DND-41 (cell line): ENCODE measurements at regions not wholly inside any gene's neighbourhood (a gene's known extent, or its start where the extent isn't known, plus 50 kb on each side); places are given as distances from the start of the nearest gene placed in this dataset.
A peak's percentile ranks its signal among the peaks of the same experiment; 100 is the strongest.
"Not testable (repeated sequence)": the region's sequence is repeated elsewhere in the genome, so short reads cannot be mapped to it uniquely, and the experiment has no call there.

ENCODE experiments used
- ATAC-seq: fragments of 200-7000 bp; cut with Tn5 transposase; 3 replicates; pipeline ENCODE4 v1.9.1; 2021; ENCODE audit warnings: low read depth; ENCODE audit not compliant: insufficient read depth
- DNase-seq: peaks from one replicate; pipeline ENCODE4 v3.0.0-alpha.2; 2020
- H2AFZ ChIP-seq: 2 replicates; pipeline ENCODE4 v1.6.0; 2012; ENCODE audit warnings: low read depth, low read length
- H3K27ac ChIP-seq: 2 replicates; pipeline ENCODE4 v1.5.1; 2012; ENCODE audit warnings: low read length, inconsistent platforms
- H3K27me3 ChIP-seq: fragments of 200-600 bp; sonication (generic); 2 replicates; pipeline ENCODE4 v1.6.0; 2012; ENCODE audit warnings: low read length, mild to moderate bottlenecking, inconsistent platforms; ENCODE audit not compliant: insufficient read depth, poor library complexity
- H3K36me3 ChIP-seq: 2 replicates; pipeline ENCODE4 v1.5.1; 2012; ENCODE audit warnings: low read length, inconsistent platforms; ENCODE audit not compliant: insufficient read depth
- H3K4me1 ChIP-seq: 2 replicates; pipeline ENCODE4 v1.5.1; 2012; ENCODE audit warnings: mild to moderate bottlenecking, low read length; ENCODE audit not compliant: insufficient read depth
- H3K4me2 ChIP-seq: 2 replicates; pipeline ENCODE4 v1.6.0; 2012; ENCODE audit warnings: mild to moderate bottlenecking, moderate library complexity, low read length, inconsistent platforms; ENCODE audit not compliant: insufficient read depth
- H3K4me3 ChIP-seq, 2 experiments: fragments of 200-600 bp in 1 of 2; shearing (Covaris generic) in 1 of 2; 2 replicates each; pipeline ENCODE4 v1.5.1; 2012 to 2016; ENCODE audit warnings: inconsistent platforms in 2 of 2, low read length in 2 of 2, mild to moderate bottlenecking in 2 of 2, low read depth in 1 of 2, moderate library complexity in 1 of 2
- H3K79me2 ChIP-seq: 2 replicates; pipeline ENCODE4 v1.6.0; 2012; ENCODE audit warnings: low read length, inconsistent platforms; ENCODE audit not compliant: insufficient read depth
- H3K9ac ChIP-seq: 2 replicates; pipeline ENCODE4 v1.6.0; 2012; ENCODE audit warnings: low read depth, mild to moderate bottlenecking, inconsistent platforms, low read length, moderate library complexity
- H3K9me3 ChIP-seq: 2 replicates; pipeline ENCODE4 v1.5.1; 2012; ENCODE audit warnings: low read length, moderate library complexity, mild to moderate bottlenecking, inconsistent platforms; ENCODE audit not compliant: insufficient read depth, severe bottlenecking
- H4K20me1 ChIP-seq: 2 replicates; pipeline ENCODE4 v1.6.0; 2012; ENCODE audit warnings: low read length; ENCODE audit not compliant: insufficient read depth
- EZH2 ChIP-seq: IDR thresholded peaks from 3 replicates; pipeline ENCODE4 v1.6.1; 2012; ENCODE audit warnings: borderline replicate concordance, low read depth, mild to moderate bottlenecking, moderate library complexity, low read length, inconsistent platforms; ENCODE audit not compliant: severe bottlenecking
- TF ChIP-seq, protein P1 (sequence below): IDR thresholded peaks from 2 replicates; pipeline ENCODE4 v1.5.1; 2012; ENCODE audit warnings: borderline replicate concordance, low read length, moderate library complexity, mild to moderate bottlenecking; ENCODE audit not compliant: poor library complexity, severe bottlenecking; ENCODE audit errors: extremely low read depth

DNA sequence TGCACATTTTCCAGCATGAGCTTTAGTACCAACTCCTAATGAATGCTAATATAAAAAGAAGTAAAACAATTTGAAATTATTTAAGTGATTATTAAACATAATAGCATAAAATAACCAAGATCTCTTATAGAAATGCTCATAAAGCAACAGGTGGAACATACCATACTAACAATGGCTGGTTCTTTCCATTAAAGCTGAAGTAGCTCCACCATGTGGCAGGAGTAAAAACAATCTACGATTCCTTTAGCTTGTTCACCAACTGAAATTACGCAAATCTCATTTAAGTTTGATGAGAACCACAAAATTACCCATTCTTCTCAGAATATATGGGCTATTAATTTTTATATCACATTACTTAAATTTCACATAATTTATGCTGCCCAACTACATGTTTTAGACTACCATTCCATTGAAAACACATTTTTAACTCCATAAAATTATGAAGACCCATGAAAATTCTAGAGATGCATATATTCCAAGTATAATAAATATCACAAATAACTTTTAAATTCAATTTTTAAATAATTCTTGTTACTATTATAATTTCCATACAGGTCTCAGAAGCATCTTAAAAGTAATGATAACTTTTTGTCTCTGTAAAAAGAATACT is 213.6 kb downstream of the DAD1 start:
- no peaks in the 10 kb centered on the region for H4K20me1 ChIP-seq
- ATAC-seq, result peak; percentile 55; the same call in 1 of the 3 replicates
- peak; percentile 14 for DNase-seq
- no peak overlapping the region for H3K4me3 ChIP-seq
- H3K27me3 ChIP-seq, result no peaks in the 10 kb centered on the region
- H3K9me3 ChIP-seq, result no peaks in the 10 kb centered on the region
- H3K4me2 ChIP-seq, result no peak overlapping the region
- no peaks in the 10 kb centered on the region for H3K4me1 ChIP-seq
- TF ChIP-seq, protein P1, sequence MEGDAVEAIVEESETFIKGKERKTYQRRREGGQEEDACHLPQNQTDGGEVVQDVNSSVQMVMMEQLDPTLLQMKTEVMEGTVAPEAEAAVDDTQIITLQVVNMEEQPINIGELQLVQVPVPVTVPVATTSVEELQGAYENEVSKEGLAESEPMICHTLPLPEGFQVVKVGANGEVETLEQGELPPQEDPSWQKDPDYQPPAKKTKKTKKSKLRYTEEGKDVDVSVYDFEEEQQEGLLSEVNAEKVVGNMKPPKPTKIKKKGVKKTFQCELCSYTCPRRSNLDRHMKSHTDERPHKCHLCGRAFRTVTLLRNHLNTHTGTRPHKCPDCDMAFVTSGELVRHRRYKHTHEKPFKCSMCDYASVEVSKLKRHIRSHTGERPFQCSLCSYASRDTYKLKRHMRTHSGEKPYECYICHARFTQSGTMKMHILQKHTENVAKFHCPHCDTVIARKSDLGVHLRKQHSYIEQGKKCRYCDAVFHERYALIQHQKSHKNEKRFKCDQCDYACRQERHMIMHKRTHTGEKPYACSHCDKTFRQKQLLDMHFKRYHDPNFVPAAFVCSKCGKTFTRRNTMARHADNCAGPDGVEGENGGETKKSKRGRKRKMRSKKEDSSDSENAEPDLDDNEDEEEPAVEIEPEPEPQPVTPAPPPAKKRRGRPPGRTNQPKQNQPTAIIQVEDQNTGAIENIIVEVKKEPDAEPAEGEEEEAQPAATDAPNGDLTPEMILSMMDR, result peak; percentile 65
- no peak for TF ChIP-seq EZH2
- H3K9ac ChIP-seq, result no peak overlapping the region
- H2AFZ ChIP-seq, result no peak overlapping the region
- H3K27ac ChIP-seq, result no peak overlapping the region
- no peaks in the 10 kb centered on the region for H3K36me3 ChIP-seq
- no peaks in the 10 kb centered on the region for H3K79me2 ChIP-seq

DNA sequence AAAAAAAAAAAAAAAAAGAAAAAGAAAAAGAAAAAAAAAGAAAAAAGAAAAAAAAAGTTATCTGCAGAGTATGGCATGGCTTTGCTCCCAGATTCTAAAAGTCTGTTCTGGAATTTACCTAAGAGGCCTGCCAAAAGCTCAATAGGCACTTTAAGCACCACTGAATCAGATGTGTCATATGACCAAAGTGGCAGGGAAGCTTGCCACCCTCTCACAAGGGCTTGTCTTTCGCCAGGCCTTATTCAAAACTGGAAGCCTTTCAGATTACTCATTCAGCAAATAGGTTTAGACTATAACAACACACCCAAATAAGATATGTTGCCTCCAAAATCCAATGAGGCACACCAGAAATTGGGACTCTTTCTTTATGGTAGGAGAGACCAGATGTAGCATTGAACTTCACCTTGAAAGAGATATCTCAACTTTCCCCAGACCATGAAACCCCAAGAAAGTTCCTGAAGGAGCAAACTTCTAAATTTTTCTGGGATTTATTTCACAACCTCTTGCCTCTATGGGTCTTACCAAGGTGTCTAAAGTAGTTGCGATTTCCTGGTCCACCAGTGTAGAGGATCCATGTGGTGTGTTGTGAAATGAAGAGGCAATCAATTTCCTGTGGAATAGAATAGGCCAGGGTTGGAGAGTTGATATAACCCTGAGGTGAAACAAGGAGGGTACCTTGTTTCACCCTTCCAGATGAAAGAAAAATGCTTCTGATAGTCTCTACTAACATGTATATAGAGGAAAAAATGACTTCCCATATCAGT is 218.8 kb downstream of the DAD1 start:
- Histone ChIP-seq H3K9ac (no peak overlapping the region), H3K9me3 (no peaks in the 10 kb centered on the region), H3K4me1 (no peaks in the 10 kb centered on the region), H2AFZ (no peak overlapping the region), H3K27ac (no peak overlapping the region), H3K79me2 (no peaks in the 10 kb centered on the region), H3K27me3 (no peaks in the 10 kb centered on the region), H3K36me3 (no peaks in the 10 kb centered on the region), H4K20me1 (no peaks in the 10 kb centered on the region), H3K4me3 (no peak overlapping the region), H3K4me2 (no peak overlapping the region)
- TF ChIP-seq EZH2, result no peak
- TF ChIP-seq, protein P1, result no peak
- ATAC-seq, result no peak
- no peak for DNase-seq

DNA sequence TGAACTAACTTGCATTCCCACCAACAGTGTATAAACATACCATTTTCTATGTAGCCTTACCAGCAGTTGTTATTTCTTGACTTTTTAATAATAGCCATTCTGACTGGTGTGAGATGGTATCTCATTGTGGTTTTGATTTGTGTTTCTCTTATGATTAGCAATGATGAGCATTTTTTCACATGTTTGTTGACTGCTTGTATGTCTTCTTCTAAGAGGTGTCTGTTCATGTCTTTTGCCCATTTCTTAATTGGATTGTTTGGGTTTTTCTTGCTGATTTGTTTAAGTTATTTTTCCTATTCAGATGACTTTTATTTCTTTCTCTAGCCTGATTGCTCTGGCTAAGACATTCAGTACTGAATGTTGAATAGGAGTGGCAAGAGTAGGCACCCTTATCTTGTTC is 230.3 kb downstream of the DAD1 start:
- Histone ChIP-seq H3K27ac (no peak overlapping the region), H3K79me2 (no peaks in the 10 kb centered on the region), H3K27me3 (no peaks in the 10 kb centered on the region), H3K9ac (no peak overlapping the region), H2AFZ (no peak overlapping the region), H3K36me3 (no peaks in the 10 kb centered on the region), H3K4me3 (no peak overlapping the region), H4K20me1 (no peaks in the 10 kb centered on the region), H3K4me2 (no peak overlapping the region), H3K9me3 (no peaks in the 10 kb centered on the region), H3K4me1 (no peaks in the 10 kb centered on the region)
- DNase-seq, result no peak
- no peak for ATAC-seq
- TF ChIP-seq EZH2, result no peak
- TF ChIP-seq, protein P1, result no peak

DNA sequence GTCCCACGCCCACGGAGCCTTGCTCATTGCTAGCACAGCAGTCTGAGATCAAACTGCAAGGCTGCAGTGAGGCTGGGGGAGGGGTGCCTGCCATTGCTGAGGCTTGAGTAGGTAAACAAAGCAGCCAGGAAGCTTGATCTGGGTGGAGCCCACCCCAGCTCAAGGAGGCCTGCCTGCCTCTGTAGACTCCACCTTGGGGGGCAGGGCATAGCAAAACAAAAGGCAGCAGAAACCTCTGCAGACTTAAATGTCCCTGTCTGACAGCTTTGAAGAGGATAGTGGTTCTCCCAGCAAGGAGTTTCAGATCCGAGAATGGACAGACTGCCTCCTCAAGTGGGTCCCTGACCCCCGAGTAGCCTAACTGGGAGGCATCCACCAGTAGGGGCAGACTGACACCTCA is 239.7 kb downstream of the DAD1 start:
- not testable (repeated sequence) for H3K27ac ChIP-seq, H4K20me1 ChIP-seq, H3K4me2 ChIP-seq, H3K27me3 ChIP-seq, H3K36me3 ChIP-seq, H3K9me3 ChIP-seq, H2AFZ ChIP-seq, H3K79me2 ChIP-seq, H3K4me1 ChIP-seq, H3K4me3 ChIP-seq, H3K9ac ChIP-seq, ATAC-seq
- peak; percentile 32 for DNase-seq
